Fibroblast of the aortic adventitia (primary cell): ENCODE measurements at regions not wholly inside any gene's neighbourhood (a gene's known extent, or its start where the extent isn't known, plus 50 kb on each side); places are given as distances from the start of the nearest gene placed in this dataset.
A peak's percentile ranks its signal among the peaks of the same experiment; 100 is the strongest.

Experiments
- DNase-seq: peaks from one replicate; pipeline ENCODE4 v3.0.0-alpha.2; 2010; ENCODE audit warnings: low read depth
- H3K4me3 ChIP-seq: 2 replicates; pipeline ENCODE4 v1.5.1; 2011; ENCODE audit warnings: low read depth, mild to moderate bottlenecking, control low read depth, low read length, moderate library complexity
- TF ChIP-seq, protein P1 (sequence below): IDR thresholded peaks from 2 replicates; pipeline ENCODE4 v1.5.1; 2011; ENCODE audit warnings: mild to moderate bottlenecking, low read length, control low read depth, inconsistent platforms; ENCODE audit not compliant: insufficient read depth

DNA sequence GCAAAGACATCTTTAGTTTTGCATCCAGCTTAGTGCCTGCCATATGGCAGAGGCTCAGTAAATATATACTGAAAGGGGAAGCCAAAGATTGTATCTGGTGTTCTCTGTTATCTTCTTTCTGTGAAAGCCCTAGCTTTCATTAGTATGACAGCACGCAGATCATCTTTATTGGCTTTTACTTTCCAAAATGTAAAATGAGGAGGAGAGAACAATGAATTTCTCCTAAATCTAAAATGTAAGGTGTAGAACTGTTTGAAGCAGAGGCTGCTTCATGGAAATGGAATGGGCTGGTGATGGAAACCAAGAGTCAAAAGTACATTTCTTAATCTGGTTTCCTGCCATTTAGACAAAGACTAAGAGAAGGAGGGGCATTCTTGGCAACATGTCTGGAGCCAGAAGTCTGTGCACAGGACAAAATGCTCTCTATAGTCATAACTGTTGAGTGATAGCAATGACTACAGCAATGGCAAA lies 1029.9 kb upstream of the PIK3C3 start:
- TF ChIP-seq, protein P1, sequence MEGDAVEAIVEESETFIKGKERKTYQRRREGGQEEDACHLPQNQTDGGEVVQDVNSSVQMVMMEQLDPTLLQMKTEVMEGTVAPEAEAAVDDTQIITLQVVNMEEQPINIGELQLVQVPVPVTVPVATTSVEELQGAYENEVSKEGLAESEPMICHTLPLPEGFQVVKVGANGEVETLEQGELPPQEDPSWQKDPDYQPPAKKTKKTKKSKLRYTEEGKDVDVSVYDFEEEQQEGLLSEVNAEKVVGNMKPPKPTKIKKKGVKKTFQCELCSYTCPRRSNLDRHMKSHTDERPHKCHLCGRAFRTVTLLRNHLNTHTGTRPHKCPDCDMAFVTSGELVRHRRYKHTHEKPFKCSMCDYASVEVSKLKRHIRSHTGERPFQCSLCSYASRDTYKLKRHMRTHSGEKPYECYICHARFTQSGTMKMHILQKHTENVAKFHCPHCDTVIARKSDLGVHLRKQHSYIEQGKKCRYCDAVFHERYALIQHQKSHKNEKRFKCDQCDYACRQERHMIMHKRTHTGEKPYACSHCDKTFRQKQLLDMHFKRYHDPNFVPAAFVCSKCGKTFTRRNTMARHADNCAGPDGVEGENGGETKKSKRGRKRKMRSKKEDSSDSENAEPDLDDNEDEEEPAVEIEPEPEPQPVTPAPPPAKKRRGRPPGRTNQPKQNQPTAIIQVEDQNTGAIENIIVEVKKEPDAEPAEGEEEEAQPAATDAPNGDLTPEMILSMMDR = no peak
- H3K4me3 ChIP-seq = no peak overlapping the region
- peak; percentile 10 for DNase-seq

DNA sequence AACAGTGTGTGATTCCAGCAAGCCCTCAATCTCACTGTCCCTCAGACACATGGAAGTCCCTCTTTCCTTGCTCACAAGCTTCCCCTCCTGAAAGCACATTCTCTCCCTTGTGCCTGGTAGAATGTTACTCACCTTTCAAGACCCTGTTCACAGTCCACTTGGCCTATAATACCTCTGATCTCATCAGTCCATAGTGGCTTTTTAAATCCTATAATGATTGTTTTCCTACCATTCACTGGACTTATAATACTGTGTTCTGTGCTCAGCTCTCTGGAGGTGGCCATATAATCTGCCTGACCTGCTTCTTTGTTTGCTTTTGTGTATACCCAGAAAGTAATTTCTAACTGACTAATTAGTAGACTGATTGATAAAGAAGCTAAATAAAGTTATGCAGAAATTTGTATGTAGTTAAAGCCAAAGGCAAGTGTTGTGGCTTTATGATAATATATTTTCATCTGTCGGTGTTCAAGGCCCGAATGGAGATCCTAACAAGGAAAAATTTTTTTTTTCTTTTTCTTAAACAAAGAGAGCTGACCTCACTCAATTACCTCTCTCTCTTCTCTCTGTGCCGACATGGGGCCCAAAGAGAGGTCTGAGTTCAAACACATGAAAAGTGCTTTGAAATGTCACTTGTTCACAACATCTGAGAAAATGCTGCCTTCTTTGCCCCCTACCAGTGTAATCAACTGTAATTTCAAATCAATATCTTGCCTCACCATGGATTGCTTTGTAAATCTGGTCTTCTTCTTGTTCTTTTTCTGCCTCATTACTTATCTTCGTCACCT lies 1033.0 kb upstream of the PIK3C3 start:
- no peak for DNase-seq
- TF ChIP-seq, protein P1 = no peak
- no peak overlapping the region for H3K4me3 ChIP-seq

DNA sequence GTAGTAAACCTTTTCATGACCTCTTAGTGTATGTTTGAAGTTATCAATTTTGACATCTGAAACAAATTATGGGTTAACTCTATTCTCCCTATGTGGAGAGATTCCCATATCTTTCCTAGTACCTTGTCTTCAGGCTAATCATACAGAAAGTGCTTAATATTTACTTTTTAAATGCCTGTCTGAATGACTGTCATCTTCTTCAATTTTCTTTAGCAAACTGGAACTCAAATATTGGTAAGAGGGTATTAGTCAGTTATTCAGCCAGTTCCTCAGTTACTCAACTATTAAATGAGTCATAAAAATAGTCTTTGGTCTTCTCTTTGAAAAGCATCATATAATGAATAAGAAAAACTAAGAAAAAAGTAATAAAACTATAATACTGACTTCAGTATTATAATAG lies 1038.0 kb upstream of the PIK3C3 start:
- TF ChIP-seq, protein P1 = no peak
- no peak for DNase-seq
- no peak overlapping the region for H3K4me3 ChIP-seq

- no peak for DNase-seq
- TF ChIP-seq, protein P1 = no peak
- no peak overlapping the region for H3K4me3 ChIP-seq
Observed at GRCh38 chr18:40915724-40916123, 1039.3 kb upstream of the PIK3C3 start.

GRCh38 chr18:40911582-40912254 lies 1043.3 kb upstream of the PIK3C3 start:
- H3K4me3 ChIP-seq = no peak overlapping the region
- DNase-seq = peak; percentile 57

DNA sequence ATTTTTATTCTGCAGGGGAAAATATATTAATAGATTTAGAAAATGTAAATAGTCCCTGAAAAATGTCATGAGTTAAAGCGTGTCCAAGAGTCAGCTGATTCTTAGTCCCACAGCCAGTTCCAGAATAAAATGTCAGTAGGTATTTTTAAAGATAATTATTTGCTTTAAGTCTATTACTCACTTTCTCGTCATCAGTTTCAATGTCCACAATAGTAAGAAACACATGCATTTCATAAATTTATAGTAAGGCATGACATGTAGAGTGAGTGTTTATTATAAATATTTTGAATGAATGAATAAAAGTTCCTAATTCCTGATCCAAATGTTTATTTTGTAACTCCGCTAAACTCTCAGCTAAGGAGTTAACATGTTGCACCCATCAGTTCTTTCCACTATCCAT lies 1044.0 kb upstream of the PIK3C3 start:
- DNase-seq = no peak
- no peak overlapping the region for H3K4me3 ChIP-seq
- TF ChIP-seq, protein P1 = no peak

More at GRCh38 chr18:40911582-40912254, 1043.3 kb upstream of the PIK3C3 start:
- TF ChIP-seq, protein P1 = no peak
